Right lobe of liver (tissue), 6 donors: ENCODE measurements at regions not wholly inside any gene's neighbourhood (a gene's known extent, or its start where the extent isn't known, plus 50 kb on each side); places are given as distances from the start of the nearest gene placed in this dataset.

ENCODE experiments used
- ATAC-seq, 4 donors: fragments of 200-7000 bp; cut with Tn5 transposase; one replicate each; pipeline ENCODE4 v1.9.1; 2020; ENCODE audit warnings: mild to moderate bottlenecking in 4 of 4, moderate library complexity in 4 of 4
- DNase-seq, 3 donors: peaks; one replicate each; pipeline ENCODE4 v3.0.0-alpha.2; 2020
- H3K27ac ChIP-seq, 3 donors: fragments of 200-600 bp; one replicate each; pipeline ENCODE4 v1.8.0; 2022
- H3K27me3 ChIP-seq, 2 donors: fragments of 200-600 bp; one replicate each; pipeline ENCODE4 v1.8.0; 2022
- H3K36me3 ChIP-seq, 4 donors: fragments of 200-600 bp; sonication (generic) in 1 of 4; one replicate each; pipeline versions ENCODE4 v1.5.1 to v1.8.0; 2017 to 2022; ENCODE audit warnings: control low read depth in 1 of 4
- H3K4me1 ChIP-seq, 4 donors: fragments of 200-600 bp; sonication (generic) in 1 of 4; one replicate each; pipeline versions ENCODE4 v1.5.1 to v1.8.0; 2017 to 2022; ENCODE audit warnings: control low read depth in 1 of 4
- H3K4me3 ChIP-seq, 3 donors: fragments of 200-600 bp; one replicate each; pipeline ENCODE4 v1.8.0; 2022
- H3K9me3 ChIP-seq, 4 donors: fragments of 200-600 bp; sonication (generic) in 1 of 4; one replicate each; pipeline versions ENCODE4 v1.5.1 to v1.8.0; 2017 to 2022; ENCODE audit warnings: control low read depth in 1 of 4
- CTCF ChIP-seq, 4 donors: fragments of 200-600 bp in 3 of 4; fragments of 450-650 bp in 1 of 4; IDR thresholded peaks; one replicate each; pipeline versions ENCODE4 v1.5.1 to v1.8.0; 2016 to 2022; ENCODE audit warnings: antibody characterized with exemption in 4 of 4, mild to moderate bottlenecking in 2 of 4
- POLR2A ChIP-seq: fragments of 450-650 bp; IDR thresholded peaks from one replicate; pipeline ENCODE4 v1.6.1; 2017; ENCODE audit warnings: antibody characterized with exemption, mild to moderate bottlenecking
- WGBS: methylation state at CpG from one replicate; pipeline ENCODE4 v1.1.6; 2018; ENCODE audit warnings: low coverage, low lambda C conversion rate; ENCODE audit not compliant: insufficient coverage; ENCODE audit errors: missing lambda C conversion rate; 5-methylcytosine and 5-hydroxymethylcytosine counted together
- intact Hi-C, 2 donors: fragments of 100-400 bp; cut with DNase I; formaldehyde crosslinking; loops; one replicate each; pipeline versions ENCODE4 v1.11.2 to v1.14.1; 2022
- donor health status: DM: no; HTN: yes; CAD: no.
- donor health status: DM: no; HTN: no; CAD: no.
- donor health status: DM: no; HTN: no; CAD: no.
- donor health status: DM: no; HTN: yes; CAD: no.
- donor health status: DM: no; HTN: yes; CAD: no.

GRCh38 chr18:24536326-24536725 lies 75.9 kb downstream of the HRH4 start:
- 41% methylated on average over 4 of the region's 4 CpGs for WGBS
- TF ChIP-seq POLR2A (no peak), CTCF (IDR thresholded peaks at IDR 0.05) (no peak)
- H3K27me3 ChIP-seq = no peaks in the 10 kb centered on the region
- no peaks in the 10 kb centered on the region for H3K4me1 ChIP-seq
- H3K36me3 ChIP-seq = no peaks in the 10 kb centered on the region
- H3K4me3 ChIP-seq = no peak overlapping the region
- no peak overlapping the region for H3K27ac ChIP-seq
- intact Hi-C loops = no loop called here
- ATAC-seq (no peak), DNase-seq (no peak)
- no peaks in the 10 kb centered on the region for H3K9me3 ChIP-seq

GRCh38 chr18:24536834-24537233 lies 76.4 kb downstream of the HRH4 start:
- intact Hi-C loops = no loop called here
- Histone ChIP-seq H3K9me3 (no peaks in the 10 kb centered on the region), H3K36me3 (no peaks in the 10 kb centered on the region), H3K4me1 (no peaks in the 10 kb centered on the region), H3K27me3 (no peaks in the 10 kb centered on the region), H3K27ac (no peak overlapping the region), H3K4me3 (no peak overlapping the region)
- ATAC-seq (no peak), DNase-seq (no peak)
- no peak for TF ChIP-seq POLR2A
- no peak for TF ChIP-seq CTCF (IDR thresholded peaks at IDR 0.05)
- 65% methylated on average over 1 of the region's 1 CpG for WGBS

GRCh38 chr18:24538414-24539264 lies 78.2 kb downstream of the HRH4 start:
- Histone ChIP-seq H3K9me3 (no peaks in the 10 kb centered on the region), H3K27me3 (no peaks in the 10 kb centered on the region), H3K4me3 (no peak overlapping the region), H3K36me3 (no peaks in the 10 kb centered on the region), H3K27ac (no peak overlapping the region), H3K4me1 (no peaks in the 10 kb centered on the region)
- TF ChIP-seq POLR2A (no peak), CTCF (IDR thresholded peaks at IDR 0.05) (no peak)
- no peak for ATAC-seq
- WGBS = 30% methylated on average over 5 of the region's 5 CpGs
- intact Hi-C loops = no loop called here
- no peak for DNase-seq

- intact Hi-C loops = loop anchor here (10.0 kb wide), 2 partner anchors 185 to 195 kb away; no protein-coding TSS in a partner anchor
- 46% methylated on average over 3 of the region's 4 CpGs for WGBS
- no peaks in the 10 kb centered on the region for H3K36me3 ChIP-seq
Observed at GRCh38 chr18:24539866-24540617, 79.6 kb downstream of the HRH4 start.

More at GRCh38 chr18:24539866-24540617, 79.6 kb downstream of the HRH4 start:
- ATAC-seq = no peak
- Histone ChIP-seq H3K4me3 (no peak overlapping the region), H3K4me1 (no peaks in the 10 kb centered on the region), H3K27ac (no peak overlapping the region), H3K9me3 (no peaks in the 10 kb centered on the region), H3K27me3 (no peaks in the 10 kb centered on the region)
- DNase-seq = no peak
- no peak for TF ChIP-seq CTCF (IDR thresholded peaks at IDR 0.05)
- no peak for TF ChIP-seq POLR2A
